ENCODE measurements at regions not wholly inside any gene's neighbourhood (a gene's known extent, or its start where the extent isn't known, plus 50 kb on each side); places are given as distances from the start of the nearest gene placed in this dataset.
"Not testable (repeated sequence)": the region's sequence is repeated elsewhere in the genome, so short reads cannot be mapped to it uniquely, and the experiment has no call there.

GRCh38 chr9:78424299-78424698, 127.4 kb downstream of the PSAT1 start:
- ChIA-PET POLR2A (no interaction called here), CTCF (no interaction called here)
- no peak for DNase-seq (ENCODE audit: extremely low spot score)
- TF ChIP-seq ARNT (IDR thresholded peaks at IDR 0.05) (no peak), FOXM1 (IDR thresholded peaks at IDR 0.05; ENCODE audit: borderline replicate concordance) (no peak), HDGF (IDR thresholded peaks at IDR 0.05; ENCODE audit: borderline replicate concordance) (no peak), CTBP1 (IDR thresholded peaks at IDR 0.05; ENCODE audit: borderline replicate concordance) (no peak), ELF4 (IDR thresholded peaks at IDR 0.05) (no peak), L3MBTL2 (conservative IDR thresholded peaks at IDR 0.05) (no peak), FOXA1 (IDR thresholded peaks at IDR 0.05) (no peak), BHLHE40 (IDR thresholded peaks at IDR 0.05; ENCODE audit: borderline replicate concordance) (no peak), NFRKB (IDR thresholded peaks at IDR 0.05) (no peak), SUZ12 (IDR thresholded peaks at IDR 0.05) (no peak), TARDBP (IDR thresholded peaks at IDR 0.05) (no peak), FOXK2 (IDR thresholded peaks at IDR 0.05) (no peak), SP1 (IDR thresholded peaks at IDR 0.05) (no peak)

GRCh38 chr9:78428640-78429039, 131.7 kb downstream of the PSAT1 start:
- TF ChIP-seq L3MBTL2 (conservative IDR thresholded peaks at IDR 0.05) (no peak), BHLHE40 (IDR thresholded peaks at IDR 0.05; ENCODE audit: borderline replicate concordance) (no peak), ELF4 (IDR thresholded peaks at IDR 0.05) (no peak), FOXA1 (IDR thresholded peaks at IDR 0.05) (no peak), CTBP1 (IDR thresholded peaks at IDR 0.05; ENCODE audit: borderline replicate concordance) (no peak), HDGF (IDR thresholded peaks at IDR 0.05; ENCODE audit: borderline replicate concordance) (no peak), FOXM1 (IDR thresholded peaks at IDR 0.05; ENCODE audit: borderline replicate concordance) (no peak), PKNOX1 (IDR thresholded peaks at IDR 0.05) (no peak), LEF1 (IDR thresholded peaks at IDR 0.05; ENCODE audit: borderline replicate concordance) (no peak), FOXK2 (IDR thresholded peaks at IDR 0.05) (no peak), ZNF384 (IDR thresholded peaks at IDR 0.05) (no peak), SP1 (IDR thresholded peaks at IDR 0.05) (no peak), TARDBP (IDR thresholded peaks at IDR 0.05) (no peak), ARNT (IDR thresholded peaks at IDR 0.05) (no peak), NFRKB (IDR thresholded peaks at IDR 0.05) (no peak), SUZ12 (IDR thresholded peaks at IDR 0.05) (no peak)
- CTCF ChIA-PET = no interaction called here
- DNase-seq (ENCODE audit: extremely low spot score) = no peak
- POLR2A ChIA-PET = no interaction called here

- TF ChIP-seq CTBP1 (IDR thresholded peaks at IDR 0.05; ENCODE audit: borderline replicate concordance) (no peak), LEF1 (IDR thresholded peaks at IDR 0.05; ENCODE audit: borderline replicate concordance) (no peak), TARDBP (IDR thresholded peaks at IDR 0.05) (no peak), SUZ12 (IDR thresholded peaks at IDR 0.05) (no peak), FOXA1 (IDR thresholded peaks at IDR 0.05) (no peak), HDGF (IDR thresholded peaks at IDR 0.05; ENCODE audit: borderline replicate concordance) (no peak), ELF4 (IDR thresholded peaks at IDR 0.05) (no peak), ZNF384 (IDR thresholded peaks at IDR 0.05) (no peak), BHLHE40 (IDR thresholded peaks at IDR 0.05; ENCODE audit: borderline replicate concordance) (no peak), SP1 (IDR thresholded peaks at IDR 0.05) (no peak), ARNT (IDR thresholded peaks at IDR 0.05) (no peak), NFRKB (IDR thresholded peaks at IDR 0.05) (no peak), L3MBTL2 (conservative IDR thresholded peaks at IDR 0.05) (no peak), PKNOX1 (IDR thresholded peaks at IDR 0.05) (no peak), FOXM1 (IDR thresholded peaks at IDR 0.05; ENCODE audit: borderline replicate concordance) (no peak), FOXK2 (IDR thresholded peaks at IDR 0.05) (no peak)
- no peak for DNase-seq (ENCODE audit: extremely low spot score)
- ChIA-PET CTCF (no interaction called here), POLR2A (no interaction called here)
These were observed 133.5 kb downstream of the PSAT1 start for GRCh38 chr9:78430387-78430786.

- DNase-seq (ENCODE audit: extremely low spot score); POLR2A ChIA-PET; CTCF ChIA-PET: not testable (repeated sequence)
These were observed 134.1 kb downstream of the PSAT1 start for GRCh38 chr9:78431039-78431438.

- ChIA-PET POLR2A (no interaction called here), CTCF (no interaction called here)
- no peak for DNase-seq (ENCODE audit: extremely low spot score)
- TF ChIP-seq SUZ12 (IDR thresholded peaks at IDR 0.05) = no peak
- no peak for TF ChIP-seq LEF1 (IDR thresholded peaks at IDR 0.05; ENCODE audit: borderline replicate concordance)
- TF ChIP-seq BHLHE40 (IDR thresholded peaks at IDR 0.05; ENCODE audit: borderline replicate concordance) = no peak
- no peak for TF ChIP-seq NFRKB (IDR thresholded peaks at IDR 0.05)
- TF ChIP-seq CTBP1 (IDR thresholded peaks at IDR 0.05; ENCODE audit: borderline replicate concordance) = no peak
- TF ChIP-seq SP1 (IDR thresholded peaks at IDR 0.05) = no peak
- TF ChIP-seq PKNOX1 (IDR thresholded peaks at IDR 0.05) = no peak
- no peak for TF ChIP-seq FOXK2 (IDR thresholded peaks at IDR 0.05)
These were observed 139.9 kb downstream of the PSAT1 start for GRCh38 chr9:78436873-78437272.

- CTCF ChIA-PET = no interaction called here
These were observed 140.4 kb downstream of the PSAT1 start for GRCh38 chr9:78437296-78437695.

More at GRCh38 chr9:78437296-78437695, 140.4 kb downstream of the PSAT1 start:
- TF ChIP-seq PKNOX1 (IDR thresholded peaks at IDR 0.05) = no peak
- TF ChIP-seq ZNF384 (IDR thresholded peaks at IDR 0.05) = no peak
- no peak for TF ChIP-seq FOXK2 (IDR thresholded peaks at IDR 0.05)
- TF ChIP-seq LEF1 (IDR thresholded peaks at IDR 0.05; ENCODE audit: borderline replicate concordance) = no peak
- TF ChIP-seq CTBP1 (IDR thresholded peaks at IDR 0.05; ENCODE audit: borderline replicate concordance) = no peak
- TF ChIP-seq ELF4 (IDR thresholded peaks at IDR 0.05) = no peak
- TF ChIP-seq HDGF (IDR thresholded peaks at IDR 0.05; ENCODE audit: borderline replicate concordance) = no peak
- TF ChIP-seq SP1 (IDR thresholded peaks at IDR 0.05) = no peak
- no peak for TF ChIP-seq NFRKB (IDR thresholded peaks at IDR 0.05)
- no peak for TF ChIP-seq FOXA1 (IDR thresholded peaks at IDR 0.05)
- TF ChIP-seq TARDBP (IDR thresholded peaks at IDR 0.05) = no peak
- no peak for TF ChIP-seq FOXM1 (IDR thresholded peaks at IDR 0.05; ENCODE audit: borderline replicate concordance)
- no peak for TF ChIP-seq BHLHE40 (IDR thresholded peaks at IDR 0.05; ENCODE audit: borderline replicate concordance)
- no peak for TF ChIP-seq ARNT (IDR thresholded peaks at IDR 0.05)
- no peak for TF ChIP-seq SUZ12 (IDR thresholded peaks at IDR 0.05)
- no peak for TF ChIP-seq L3MBTL2 (conservative IDR thresholded peaks at IDR 0.05)
- POLR2A ChIA-PET = no interaction called here
- no peak for DNase-seq (ENCODE audit: extremely low spot score)
